ENCODE measurements at regions not wholly inside any gene's neighbourhood (a gene's known extent, or its start where the extent isn't known, plus 50 kb on each side); places are given as distances from the start of the nearest gene placed in this dataset.

GRCh38 chr1:199071080-199071479 lies 432.2 kb downstream of the PTPRC start:
- H3K4me2 ChIP-seq (ENCODE audit: control insufficient read depth, insufficient read depth): no peak overlapping the region
- TF ChIP-seq ATF7 (IDR thresholded peaks at IDR 0.05; ENCODE audit: low read depth) (peak; percentile 37; the same call in 1 of the 2 replicates), PRDM15 (CRISPR knock-in tag; IDR thresholded peaks at IDR 0.05) (no peak)
- peaks cover 7% of the 10 kb centered on the region; the same call in 1 of the 2 replicates for H3K4me1 ChIP-seq (ENCODE audit: control insufficient read depth, insufficient read depth, low read length)
- no peak overlapping the region for H3K4me3 ChIP-seq
- H3K27me3 ChIP-seq (replicated peaks in 1 of 2; ENCODE audit: control insufficient read depth in 2 of 2, insufficient read depth in 2 of 2, low read length in 1 of 2): no peaks in the 10 kb centered on the region
- H3K9me3 ChIP-seq (replicated peaks; ENCODE audit: control insufficient read depth, insufficient read depth, low read length): no peaks in the 10 kb centered on the region
- no peak overlapping the region for H2AFZ ChIP-seq (ENCODE audit: control insufficient read depth, low read depth, low read length)
- in situ Hi-C loops (cut with MboI) (no loop called here), intact Hi-C loops (cut with micrococcal nuclease; ENCODE audit: unreplicated experiment) (no loop called here)
- ChIA-PET CTCF (no interaction called here), SMC1A (ENCODE audit: uncharacterized antibody, unreplicated experiment) (interaction anchor here (5.4 to 6.3 kb wide), 2 partner anchors 10 to 13 kb away, joined by 46 to 120 read pairs; no protein-coding TSS in a partner anchor), RAD21 (ENCODE audit: unreplicated experiment) (no interaction called here), POLR2A (no interaction called here)
- H4K20me1 ChIP-seq (ENCODE audit: control insufficient read depth, insufficient read depth): no peaks in the 10 kb centered on the region
- FAIRE-seq (no peak), DNase-seq (ENCODE audit: low read depth, low spot score) (no peak), ATAC-seq (no peak)
- H3K9ac ChIP-seq (ENCODE audit: control insufficient read depth, insufficient read depth, low read length): no peak overlapping the region
- H3K36me3 ChIP-seq (ENCODE audit: control insufficient read depth in 2 of 2, insufficient read depth in 2 of 2, low read length in 1 of 2): no peaks in the 10 kb centered on the region
- H3K79me2 ChIP-seq (ENCODE audit: control insufficient read depth, insufficient read depth, low read length): no peaks in the 10 kb centered on the region
- no TSS peak for BruUV-seq (replicated peaks)
- no peak overlapping the region for H3K27ac ChIP-seq (ENCODE audit: control insufficient read depth, insufficient read depth)
- 100% methylated on average over 2 of the region's 2 CpGs for WGBS (ENCODE audit: insufficient coverage, insufficient replicate concordance, low lambda C conversion rate, missing lambda C conversion rate)

- Histone ChIP-seq H3K27ac (ENCODE audit: control insufficient read depth, insufficient read depth) (no peak overlapping the region), H2AFZ (ENCODE audit: control insufficient read depth, low read depth, low read length) (no peak overlapping the region), H4K20me1 (ENCODE audit: control insufficient read depth, insufficient read depth) (no peaks in the 10 kb centered on the region), H3K4me1 (ENCODE audit: control insufficient read depth, insufficient read depth, low read length) (peaks cover under 1% of the 10 kb centered on the region; the same call in 1 of the 2 replicates), H3K79me2 (ENCODE audit: control insufficient read depth, insufficient read depth, low read length) (no peaks in the 10 kb centered on the region), H3K9ac (ENCODE audit: control insufficient read depth, insufficient read depth, low read length) (no peak overlapping the region), H3K4me2 (ENCODE audit: control insufficient read depth, insufficient read depth) (no peak overlapping the region), H3K4me3 (no peak overlapping the region), H3K36me3 (ENCODE audit: control insufficient read depth in 2 of 2, insufficient read depth in 2 of 2, low read length in 1 of 2) (no peaks in the 10 kb centered on the region), H3K27me3 (replicated peaks in 1 of 2; ENCODE audit: control insufficient read depth in 2 of 2, insufficient read depth in 2 of 2, low read length in 1 of 2) (no peaks in the 10 kb centered on the region), H3K9me3 (replicated peaks; ENCODE audit: control insufficient read depth, insufficient read depth, low read length) (no peaks in the 10 kb centered on the region)
- RAD21 ChIA-PET (ENCODE audit: unreplicated experiment): interaction anchor here (0.6 to 1.0 kb wide), 3 partner anchors 7 to 1622 kb away, joined by 3 to 4 read pairs (median 3); no protein-coding TSS in a partner anchor
- in situ Hi-C loops (cut with MboI): no loop called here
- 96% methylated on average over 1 of the region's 1 CpG for WGBS (ENCODE audit: insufficient coverage, insufficient replicate concordance, low lambda C conversion rate, missing lambda C conversion rate)
- SMC1A ChIA-PET (ENCODE audit: uncharacterized antibody, unreplicated experiment): interaction anchor here (1.1 to 5.4 kb wide), 5 partner anchors 10 to 170 kb away, joined by 3 to 46 read pairs (median 10); no protein-coding TSS in a partner anchor
- FAIRE-seq: no peak
- ATAC-seq: no peak
- no TSS peak for BruUV-seq (replicated peaks)
- POLR2A ChIA-PET: no interaction called here
- DNase-seq (ENCODE audit: low read depth, low spot score): no peak
- intact Hi-C loops (cut with micrococcal nuclease; ENCODE audit: unreplicated experiment): no loop called here
- CTCF ChIA-PET: interaction anchor here (1.0 to 2.7 kb wide), 7 partner anchors 8 to 178 kb away, joined by 3 to 10 read pairs (median 4); no protein-coding TSS in a partner anchor
- no peak for TF ChIP-seq RAD21 (IDR thresholded peaks at IDR 0.05; ENCODE audit: insufficient read depth, low read depth, low read length)
- TF ChIP-seq EP300 (IDR thresholded peaks at IDR 0.05; ENCODE audit: borderline replicate concordance in 1 of 2, control insufficient read depth in 1 of 2, low read depth in 2 of 2, low read length in 2 of 2): no peak
- TF ChIP-seq ZNF687 (IDR thresholded peaks at IDR 0.05): no peak
- TF ChIP-seq RELB (IDR thresholded peaks at IDR 0.05; ENCODE audit: low read depth): no peak
- TF ChIP-seq TBL1XR1 (IDR thresholded peaks at IDR 0.05; ENCODE audit: low read depth, low read length): no peak
Measured at GRCh38 chr1:199073166-199073565, 434.3 kb downstream of the PTPRC start.
